AG09309 (cell line): ENCODE measurements at regions not wholly inside any gene's neighbourhood (a gene's known extent, or its start where the extent isn't known, plus 50 kb on each side); places are given as distances from the start of the nearest gene placed in this dataset.

Experiments used
- DNase-seq: peaks from one replicate; pipeline ENCODE4 v3.0.0-alpha.2; 2010; ENCODE audit warnings: low read depth
- H3K4me3 ChIP-seq: 2 replicates; pipeline ENCODE4 v1.5.1; 2011; ENCODE audit warnings: mild to moderate bottlenecking, low read depth, low read length, moderate library complexity; ENCODE audit not compliant: control insufficient read depth
- TF ChIP-seq, protein P1 (sequence below): IDR thresholded peaks from 2 replicates; pipeline ENCODE4 v1.5.1; 2011; ENCODE audit warnings: mild to moderate bottlenecking, low read depth, low read length, inconsistent platforms; ENCODE audit not compliant: insufficient read depth, control insufficient read depth; ENCODE audit errors: missing control alignments

DNA sequence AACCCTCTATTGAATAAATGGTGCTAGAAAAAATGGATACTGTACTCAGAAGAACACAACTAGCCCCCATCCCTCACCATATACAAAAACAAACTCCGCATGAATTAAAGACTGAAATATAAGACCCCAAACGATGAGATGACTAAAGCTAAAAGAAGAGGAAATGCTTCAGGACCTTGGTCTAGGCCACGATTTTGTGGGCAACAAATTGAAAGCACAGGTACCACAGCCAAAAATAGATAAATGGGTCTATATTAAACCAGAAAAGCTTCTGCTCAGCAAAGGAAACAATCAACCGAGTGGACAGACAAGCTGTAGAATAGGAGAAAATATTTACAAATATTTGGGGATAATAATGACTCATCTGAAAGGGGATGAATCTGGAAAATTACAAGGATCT lies 86.4 kb upstream of the DHRSX start:
- no peak for DNase-seq
- TF ChIP-seq, protein P1, sequence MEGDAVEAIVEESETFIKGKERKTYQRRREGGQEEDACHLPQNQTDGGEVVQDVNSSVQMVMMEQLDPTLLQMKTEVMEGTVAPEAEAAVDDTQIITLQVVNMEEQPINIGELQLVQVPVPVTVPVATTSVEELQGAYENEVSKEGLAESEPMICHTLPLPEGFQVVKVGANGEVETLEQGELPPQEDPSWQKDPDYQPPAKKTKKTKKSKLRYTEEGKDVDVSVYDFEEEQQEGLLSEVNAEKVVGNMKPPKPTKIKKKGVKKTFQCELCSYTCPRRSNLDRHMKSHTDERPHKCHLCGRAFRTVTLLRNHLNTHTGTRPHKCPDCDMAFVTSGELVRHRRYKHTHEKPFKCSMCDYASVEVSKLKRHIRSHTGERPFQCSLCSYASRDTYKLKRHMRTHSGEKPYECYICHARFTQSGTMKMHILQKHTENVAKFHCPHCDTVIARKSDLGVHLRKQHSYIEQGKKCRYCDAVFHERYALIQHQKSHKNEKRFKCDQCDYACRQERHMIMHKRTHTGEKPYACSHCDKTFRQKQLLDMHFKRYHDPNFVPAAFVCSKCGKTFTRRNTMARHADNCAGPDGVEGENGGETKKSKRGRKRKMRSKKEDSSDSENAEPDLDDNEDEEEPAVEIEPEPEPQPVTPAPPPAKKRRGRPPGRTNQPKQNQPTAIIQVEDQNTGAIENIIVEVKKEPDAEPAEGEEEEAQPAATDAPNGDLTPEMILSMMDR: no peak
- H3K4me3 ChIP-seq: no peak overlapping the region

DNA sequence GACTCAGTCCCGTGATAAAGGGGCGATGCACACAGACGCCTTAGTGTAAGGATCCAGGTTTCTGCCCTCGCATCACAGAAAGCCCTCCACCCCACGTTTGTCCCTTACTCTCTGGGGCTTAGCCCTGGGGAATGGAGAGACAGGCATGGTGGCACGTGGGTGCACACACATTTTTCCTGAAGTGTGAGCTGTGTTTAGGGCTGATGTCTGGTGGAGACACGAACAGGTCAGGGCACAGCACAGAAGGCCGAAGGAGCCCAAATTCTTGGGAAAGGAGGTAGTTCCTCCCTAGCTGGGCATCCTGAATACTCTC lies 84.3 kb upstream of the DHRSX start:
- TF ChIP-seq, protein P1: no peak
- no peak overlapping the region for H3K4me3 ChIP-seq
- DNase-seq: no peak

DNA sequence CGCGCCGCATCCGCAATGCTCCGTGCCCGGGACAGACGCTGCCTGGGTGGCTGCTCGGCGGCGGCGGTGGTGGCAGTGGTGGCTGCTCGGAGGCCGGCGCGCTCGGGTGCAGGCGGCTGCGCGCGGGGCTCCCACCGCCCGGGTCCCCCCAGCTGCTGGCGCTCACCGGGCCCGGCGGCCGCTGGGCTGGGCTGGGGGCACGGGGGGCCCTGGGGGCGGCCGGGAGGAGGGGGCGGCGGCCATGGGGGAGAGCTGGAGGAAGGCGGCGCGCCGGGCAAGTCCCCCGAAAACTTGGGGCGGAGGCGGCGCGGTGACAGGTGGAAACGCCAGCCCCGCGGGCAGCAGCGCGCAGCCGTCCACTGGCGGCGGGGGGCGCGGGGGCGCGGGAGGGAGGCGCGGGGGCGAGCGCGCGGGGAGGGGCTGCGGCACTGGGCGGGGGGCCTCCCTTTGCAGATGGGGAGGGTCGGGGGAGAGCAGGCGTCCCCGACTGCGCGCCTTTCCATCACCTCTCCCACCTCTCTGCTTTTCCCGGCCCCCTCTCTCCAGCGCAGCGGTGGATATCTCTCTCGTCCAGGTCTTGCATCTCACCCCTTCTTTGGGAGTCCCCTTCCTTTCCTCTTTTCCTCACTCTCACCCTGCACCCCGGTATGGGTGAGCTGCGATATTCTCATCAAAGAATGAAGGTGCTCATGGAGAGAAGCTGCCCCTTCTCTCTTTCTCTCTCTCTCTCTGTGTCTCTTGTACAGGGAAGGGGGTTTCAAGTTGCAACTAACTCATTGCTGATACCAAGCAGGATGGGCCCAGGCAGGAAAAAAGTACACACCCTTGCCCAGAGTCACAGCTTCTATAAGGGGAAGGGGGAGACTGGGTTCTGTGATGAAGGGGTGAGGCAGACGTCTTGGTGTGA lies 83.7 kb upstream of the DHRSX start:
- TF ChIP-seq, protein P1: no peak
- DNase-seq: no peak
- H3K4me3 ChIP-seq: no peak overlapping the region

DNA sequence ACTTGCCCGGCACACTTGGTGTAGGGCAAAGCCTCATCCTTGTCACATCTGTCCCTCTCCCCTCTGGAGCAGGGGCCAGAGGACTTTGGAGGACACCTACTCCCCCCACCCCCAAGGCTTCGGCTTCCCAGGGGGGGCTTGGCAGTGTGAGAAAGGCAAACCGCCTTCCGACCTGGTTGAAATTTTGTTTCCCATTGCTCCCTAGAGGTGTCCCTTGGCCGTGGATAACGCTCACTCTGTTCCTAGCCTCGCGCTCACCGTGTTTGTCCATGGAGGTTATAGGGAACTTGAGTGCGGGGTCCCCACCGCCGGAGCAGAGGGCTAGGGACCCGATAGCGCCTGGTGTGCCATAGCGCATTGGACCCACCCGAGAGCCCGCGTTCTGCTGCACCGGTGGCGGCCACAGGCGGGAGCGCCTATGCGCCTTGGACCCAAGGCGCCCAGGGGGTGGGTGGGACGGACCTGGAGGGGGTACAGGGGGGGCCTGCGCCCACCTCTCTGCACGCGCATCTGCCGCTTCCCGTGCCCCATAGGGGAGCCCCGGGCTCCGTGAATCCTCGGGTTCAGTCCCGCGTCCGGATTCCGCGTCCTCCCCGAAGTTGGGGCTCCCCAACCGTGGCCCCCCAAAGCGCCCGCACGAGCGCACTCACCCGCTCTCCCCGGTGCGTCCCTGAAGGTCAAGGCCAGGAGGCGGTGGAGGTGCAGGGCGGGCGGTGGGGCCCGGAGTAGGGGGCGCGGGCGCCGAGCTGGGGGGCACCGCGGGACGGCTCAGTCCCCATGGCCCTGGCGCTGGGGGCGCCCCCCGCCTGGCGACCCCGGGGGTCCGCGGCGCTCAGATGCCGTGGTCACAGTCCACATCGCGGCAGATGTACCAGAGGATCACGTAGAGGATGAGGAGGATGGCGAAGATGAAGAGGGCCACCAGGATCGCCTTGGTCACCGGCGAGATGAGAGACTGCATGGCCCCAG lies 82.7 kb upstream of the DHRSX start:
- H3K4me3 ChIP-seq: no peak overlapping the region

DNA sequence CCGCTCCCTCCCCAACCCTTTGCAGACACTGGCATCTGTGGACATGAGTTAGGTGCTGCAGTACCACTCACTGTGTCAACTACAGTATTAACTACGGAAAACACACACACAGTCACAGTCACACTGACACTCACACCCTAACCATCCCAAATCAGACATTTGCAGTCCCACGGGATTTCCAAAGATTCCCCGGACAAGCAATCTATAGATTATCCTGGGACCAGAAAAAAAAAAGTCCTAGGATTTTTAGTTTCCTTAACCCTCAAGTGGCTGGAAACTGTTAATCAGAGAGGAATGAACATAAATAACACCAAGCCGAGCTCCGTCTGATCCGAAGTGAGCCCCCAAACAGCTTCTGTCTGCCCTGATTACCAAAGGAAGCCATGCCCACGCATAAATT lies 81.9 kb upstream of the DHRSX start:
- H3K4me3 ChIP-seq: no peak overlapping the region
- TF ChIP-seq, protein P1: no peak
- DNase-seq: no peak

More for the DNA sequence above, 82.7 kb upstream of the DHRSX start:
- TF ChIP-seq, protein P1: no peak
- no peak for DNase-seq

DNA sequence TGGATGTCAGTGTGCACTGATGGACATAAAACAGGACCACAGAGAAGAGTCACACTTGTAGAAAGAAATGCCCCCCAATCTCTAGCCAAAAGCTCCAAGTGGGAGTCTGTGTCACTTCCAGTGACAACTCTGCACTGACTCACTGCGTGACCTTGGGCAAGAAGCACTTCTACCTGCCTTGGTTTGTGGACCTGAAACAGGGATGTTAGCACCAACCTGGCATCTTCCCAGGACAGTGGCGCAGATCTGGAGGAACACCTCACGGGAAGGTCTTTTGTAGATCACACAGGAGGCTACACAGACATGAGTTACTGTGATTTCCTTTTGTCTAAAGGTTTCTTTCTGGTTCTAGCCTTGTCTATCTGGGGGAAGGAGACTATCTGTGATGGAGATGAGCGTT lies 80.5 kb upstream of the DHRSX start:
- TF ChIP-seq, protein P1: no peak
- H3K4me3 ChIP-seq: no peak overlapping the region
- DNase-seq: no peak
